COLO829 (cell line): ENCODE measurements at regions not wholly inside any gene's neighbourhood (a gene's known extent, or its start where the extent isn't known, plus 50 kb on each side); places are given as distances from the start of the nearest gene placed in this dataset.

ENCODE experiments used
- DNase-seq: peaks from one replicate; pipeline ENCODE4 v3.0.0; 2012; ENCODE audit warnings: low spot score

- DNase-seq = no peak
These were observed 311.9 kb upstream of the HDAC4 start for GRCh38 chr2:239712755-239713154.

- no peak for DNase-seq
These were observed 311.2 kb upstream of the HDAC4 start for GRCh38 chr2:239711911-239712570.

DNA sequence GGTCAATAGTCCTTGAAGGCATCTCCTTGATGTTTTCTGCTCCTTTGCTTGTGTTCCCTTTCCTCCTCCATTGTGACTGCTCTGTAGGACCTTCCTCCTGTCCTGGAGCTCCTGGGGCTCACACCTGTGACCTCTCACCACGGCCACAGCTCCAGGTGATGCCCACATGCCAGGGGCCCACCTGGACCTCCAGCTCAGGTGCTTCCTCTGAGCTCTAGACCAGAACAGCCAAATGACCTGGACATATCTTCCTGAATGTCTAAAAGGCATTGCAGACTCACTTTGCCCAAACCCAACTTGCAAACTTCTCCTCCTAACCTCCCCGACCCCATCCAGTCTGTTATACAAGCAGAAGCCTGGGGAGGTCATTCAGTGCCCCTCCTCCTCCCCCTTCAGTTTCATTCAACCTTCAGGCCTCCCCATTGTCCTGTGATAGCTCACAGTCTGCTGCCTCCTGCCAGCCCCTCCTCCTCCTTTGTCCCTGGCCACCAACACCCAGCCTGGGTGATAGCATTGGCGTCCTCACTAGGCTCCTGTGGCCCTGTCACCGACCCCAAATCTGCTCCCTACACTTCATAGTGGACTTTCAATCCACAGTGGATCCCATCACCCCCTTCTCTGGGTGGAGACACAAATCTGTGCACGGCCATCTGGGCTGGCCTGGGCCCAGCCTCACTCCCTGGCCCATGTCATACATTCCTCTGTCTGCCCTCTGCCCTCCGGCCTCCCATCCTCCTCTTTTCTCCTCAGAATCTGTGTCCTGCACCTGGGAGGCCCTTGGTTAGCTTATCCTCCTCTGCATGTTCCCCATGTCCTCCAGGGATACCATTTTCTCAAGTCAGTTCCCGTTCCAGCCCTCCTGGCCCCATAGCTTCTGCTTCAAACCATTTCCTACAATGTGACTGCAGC lies 310.4 kb upstream of the HDAC4 start:
- no peak for DNase-seq

DNA sequence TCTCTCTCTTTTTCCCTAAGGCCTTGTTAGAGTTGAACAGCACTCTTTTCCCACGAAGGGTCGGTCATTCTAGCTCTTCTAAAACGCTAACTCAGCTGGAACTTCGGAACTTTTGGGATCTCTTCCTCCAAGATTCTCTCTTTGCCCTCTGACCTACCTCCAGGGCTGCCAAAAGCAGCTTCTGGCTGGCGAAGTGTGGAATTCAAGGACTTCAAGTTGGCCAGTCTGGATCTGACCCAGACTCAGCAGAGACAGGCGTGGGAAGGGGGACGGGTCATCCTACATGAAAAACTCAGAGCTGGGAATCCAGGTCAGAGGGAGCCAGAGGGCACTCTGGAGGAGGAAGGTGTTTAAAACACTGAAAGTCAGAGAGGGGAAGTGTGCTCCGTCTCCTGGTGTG lies 305.5 kb upstream of the HDAC4 start:
- no peak for DNase-seq

GRCh38 chr2:239704737-239705136 lies 303.9 kb upstream of the HDAC4 start:
- no peak for DNase-seq

DNA sequence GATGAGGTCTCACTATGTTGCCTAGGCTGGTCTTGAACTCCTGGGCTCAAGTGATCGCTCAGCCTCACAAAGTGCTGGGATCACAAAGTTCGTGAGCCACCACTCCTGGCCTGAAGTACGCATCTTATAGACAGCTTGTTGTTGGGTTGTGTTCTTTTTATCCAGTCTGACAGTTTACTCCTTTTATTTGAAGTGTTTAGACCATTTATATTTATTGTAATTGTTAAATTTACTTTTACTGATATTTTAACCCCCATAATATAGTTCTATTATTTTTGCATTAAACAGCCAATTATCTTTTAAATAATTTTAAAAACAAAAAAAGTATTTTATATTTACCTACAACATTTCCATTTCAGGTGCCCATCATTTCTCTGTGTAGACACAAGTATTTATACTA lies 303.0 kb upstream of the HDAC4 start:
- no peak for DNase-seq

- DNase-seq = peak; percentile 51
These were observed 300.0 kb upstream of the HDAC4 start for GRCh38 chr2:239700686-239701345.

DNA sequence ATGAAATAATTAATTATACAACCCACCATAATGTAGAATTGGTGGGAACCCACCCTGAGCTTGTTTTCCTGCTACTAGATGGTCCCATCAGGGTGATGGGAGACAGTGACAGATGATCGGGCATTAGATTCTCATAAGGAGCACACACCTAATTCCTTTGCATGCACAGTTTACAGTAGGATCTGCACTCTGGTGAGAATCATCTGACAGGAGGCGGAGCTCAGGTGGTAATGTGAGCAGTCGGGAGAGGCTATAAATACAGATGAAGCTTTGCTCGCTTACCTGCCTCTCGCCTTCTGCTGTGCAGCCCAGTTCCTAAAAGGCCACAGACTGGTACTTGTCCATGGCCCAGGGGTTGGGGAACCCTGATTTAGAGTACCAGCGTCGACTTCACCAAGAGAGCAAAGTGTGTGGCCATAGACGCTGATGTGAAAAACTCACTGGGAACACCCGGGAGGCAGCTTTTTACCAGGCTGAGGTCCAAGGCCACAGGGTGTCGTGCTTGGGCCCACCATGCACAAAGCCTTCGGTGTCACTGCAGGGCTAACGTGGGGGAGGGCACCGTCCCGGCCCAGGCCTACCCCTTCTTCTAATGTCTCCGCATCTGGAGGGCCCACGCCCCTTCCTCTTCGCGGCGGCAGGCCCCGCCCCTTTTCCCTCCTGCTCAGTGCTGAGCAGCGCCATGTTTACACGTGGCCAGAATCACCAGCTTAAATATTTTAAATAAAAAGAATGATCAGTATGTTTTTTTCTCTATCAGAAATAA lies 296.8 kb upstream of the HDAC4 start:
- DNase-seq = no peak

DNA sequence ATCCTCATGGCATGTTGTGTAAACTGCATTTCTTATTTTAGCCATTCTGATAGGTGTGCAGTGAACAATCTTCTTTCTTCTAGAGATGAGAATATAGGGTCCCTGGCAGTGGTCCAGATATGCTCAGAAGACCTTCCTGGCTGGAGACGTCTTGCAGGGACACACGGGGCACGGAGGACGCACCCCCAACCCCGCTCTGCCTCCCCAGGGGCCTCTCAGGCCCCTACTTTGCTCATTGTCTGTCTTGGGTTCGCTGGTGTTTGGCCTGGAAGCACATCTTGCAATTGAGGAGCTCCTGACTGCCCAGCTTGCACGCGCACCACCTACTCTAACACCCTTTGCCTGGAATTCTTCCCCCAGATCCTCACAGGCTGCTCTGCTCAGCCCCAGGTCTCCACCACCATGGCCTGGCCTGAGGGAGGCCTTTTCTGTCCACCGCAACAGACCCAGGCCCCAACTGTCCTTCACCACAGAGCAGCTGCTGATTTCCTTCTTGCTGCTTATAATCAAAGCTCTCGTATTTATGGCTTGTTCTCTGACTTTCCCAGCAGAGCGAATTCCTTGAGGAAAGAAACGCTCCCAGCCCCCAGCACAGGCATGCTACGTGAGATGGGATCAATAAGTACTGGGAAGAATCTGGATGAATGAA lies 295.9 kb upstream of the HDAC4 start:
- DNase-seq = no peak

DNA sequence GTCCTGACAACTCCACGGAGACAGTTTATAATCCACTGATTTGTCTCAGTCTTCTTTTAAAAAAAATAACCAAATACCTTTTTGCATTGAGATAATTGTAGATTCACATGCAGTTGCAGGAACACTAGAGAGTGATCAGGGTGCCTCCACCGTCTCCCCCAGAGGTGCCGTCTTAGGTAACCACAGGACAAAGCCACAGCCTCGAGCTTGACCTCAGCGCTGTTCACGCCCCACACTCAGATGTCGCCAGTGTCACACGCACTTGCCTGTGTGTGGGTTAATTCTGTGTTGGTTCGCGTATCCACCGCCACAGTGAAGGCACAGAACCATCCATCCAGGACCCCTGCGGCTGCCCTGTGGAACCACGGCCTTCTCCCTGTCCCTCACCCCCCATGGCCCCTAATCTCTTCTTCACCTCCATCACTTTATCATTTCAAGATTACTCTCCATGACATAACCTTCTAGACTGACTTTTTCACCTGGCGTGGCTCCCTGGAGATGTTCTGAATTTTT lies 295.0 kb upstream of the HDAC4 start:
- no peak for DNase-seq

- no peak for DNase-seq
These were observed 294.4 kb upstream of the HDAC4 start for GRCh38 chr2:239695106-239695727.

DNA sequence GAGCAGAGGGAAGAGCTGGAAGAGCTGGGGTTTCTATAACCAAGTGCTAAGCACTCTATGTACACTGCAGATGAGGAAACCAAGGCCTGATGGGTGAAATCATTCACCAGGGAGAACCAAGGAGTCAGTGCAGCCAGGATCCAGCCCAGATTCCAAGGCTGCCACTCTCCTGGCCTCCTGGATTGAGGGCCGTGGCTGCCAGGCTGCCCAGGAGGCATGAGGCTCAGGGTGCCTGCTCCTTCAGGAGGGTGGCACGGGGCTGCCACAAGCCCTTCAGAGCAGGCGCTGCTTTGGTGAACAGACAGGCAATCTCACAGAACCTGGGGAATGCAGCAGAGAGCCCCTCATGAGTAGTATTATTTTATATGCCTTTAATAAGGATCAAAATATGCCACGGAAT lies 293.7 kb upstream of the HDAC4 start:
- no peak for DNase-seq

DNA sequence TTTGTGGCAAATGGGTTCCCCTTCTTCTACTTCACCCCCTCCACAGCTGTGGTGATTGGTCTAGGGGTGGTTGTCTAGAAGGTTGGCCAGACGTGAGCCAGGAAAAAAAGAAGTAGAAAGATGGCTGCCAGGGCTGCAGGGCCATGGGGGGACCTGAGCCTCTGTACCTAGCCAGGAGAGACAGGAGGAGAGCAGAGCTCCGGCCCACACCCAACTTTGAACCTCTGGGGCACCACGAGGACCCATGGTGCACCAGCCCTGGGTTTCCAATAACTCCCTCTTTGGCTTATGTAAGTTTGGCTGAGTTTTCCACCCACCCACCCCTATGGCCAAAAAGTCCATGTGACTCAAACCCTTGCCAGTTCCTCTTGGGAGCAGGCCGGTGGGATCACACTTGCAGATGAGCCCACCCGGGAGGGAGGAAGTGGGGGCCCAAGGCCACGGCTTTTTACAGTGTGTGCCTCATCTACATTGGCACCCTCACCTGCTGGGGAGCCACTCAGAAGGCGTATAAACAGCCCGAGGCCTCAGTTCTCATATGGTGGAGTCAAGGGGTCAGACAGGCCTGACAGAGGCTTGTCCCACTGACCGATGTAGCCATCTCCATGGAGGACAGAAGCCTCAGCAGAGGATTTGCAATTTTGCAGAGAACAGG lies 293.1 kb upstream of the HDAC4 start:
- DNase-seq = no peak

GRCh38 chr2:239693330-239693729 lies 292.5 kb upstream of the HDAC4 start:
- no peak for DNase-seq

GRCh38 chr2:239692919-239693318 lies 292.1 kb upstream of the HDAC4 start:
- no peak for DNase-seq

DNA sequence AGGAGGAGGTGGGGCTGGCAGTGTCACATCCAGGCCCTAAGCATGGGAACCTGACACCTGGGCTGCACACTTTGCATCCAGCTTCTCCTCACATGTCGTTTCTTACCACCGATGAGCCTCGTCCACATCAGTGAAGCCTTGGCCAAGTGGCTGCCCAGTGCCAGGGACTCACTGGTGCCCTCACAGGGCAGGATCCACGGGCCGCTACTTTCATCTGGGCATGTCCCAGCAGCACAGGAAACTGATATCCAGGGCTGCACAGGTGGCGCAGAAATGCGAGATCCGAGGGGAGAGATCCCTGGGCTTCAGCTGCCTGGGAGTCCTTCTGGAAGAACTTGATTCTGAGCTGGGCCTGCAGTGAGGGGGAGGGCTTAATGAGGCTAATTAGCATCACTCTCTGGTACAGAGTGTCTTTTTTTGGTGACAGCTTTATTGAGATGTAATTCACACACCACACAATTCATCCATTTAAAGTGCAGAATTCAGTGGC lies 291.6 kb upstream of the HDAC4 start:
- DNase-seq = no peak

GRCh38 chr2:239691720-239692119 lies 290.9 kb upstream of the HDAC4 start:
- no peak for DNase-seq

- DNase-seq = no peak
These were observed 290.1 kb upstream of the HDAC4 start for GRCh38 chr2:239690651-239691631.

- no peak for DNase-seq
These were observed 289.2 kb upstream of the HDAC4 start for GRCh38 chr2:239689985-239690384.
